HCT116 (cell line): ENCODE measurements at regions not wholly inside any gene's neighbourhood (a gene's known extent, or its start where the extent isn't known, plus 50 kb on each side); places are given as distances from the start of the nearest gene placed in this dataset.

Experiments
- ATAC-seq: fragments of 200-7000 bp; cut with Tn5 transposase; 2 replicates; pipeline ENCODE4 v1.9.1; 2020; ENCODE audit warnings: mild to moderate bottlenecking, moderate library complexity
- BruUV-seq: library from RNA; stranded (reverse); fragments of 400-500 nt; replicated peaks from 2 replicates; lab custom pipeline; 2021; lab: Mats Ljungman, UMichigan
- CTCF ChIA-PET: fragments of 300-600 bp; sonication (Branson Sonifier 250); formaldehyde crosslinking; loops from one replicate; lab custom pipeline; 2021; ENCODE audit warnings: antibody characterized with exemption; lab: Charles Lee
- POLR2A ChIA-PET: fragments of 300-600, 350-600 bp; sonication (Branson Sonifier 250); formaldehyde crosslinking; loops from one replicate; lab custom pipeline; 2021; ENCODE audit warnings: antibody characterized with exemption; lab: Charles Lee
- RAD21 ChIA-PET, 2 experiments: fragments of 300-600 bp; sonication (Branson Sonifier 250); formaldehyde crosslinking; loops; one replicate each; lab custom pipeline; 2023; ENCODE audit warnings: low total read pairs in 2 of 2; ENCODE audit not compliant: uncharacterized antibody in 2 of 2, unreplicated experiment in 2 of 2, low non-redundant PET in 1 of 2; lab: Charles Lee
- DNase-seq: peaks from one replicate; pipeline ENCODE4 v3.0.0-alpha.2; 2010; ENCODE audit warnings: low read depth, low spot score
- H2AFZ ChIP-seq: fragments of 200-600 bp; shearing (Covaris generic), sonication (generic); 2 replicates; pipeline ENCODE4 v1.6.1; 2017; ENCODE audit warnings: low read depth, mixed run types, mixed read lengths, antibody characterized with exemption, low read length; ENCODE audit not compliant: poor library complexity, severe bottlenecking
- H3K27ac ChIP-seq: 2 replicates; pipeline ENCODE4 v1.5.1; 2012; ENCODE audit warnings: low read depth, low read length
- H3K27me3 ChIP-seq: fragments of 200-600 bp; sonication (generic); 2 replicates; pipeline ENCODE4 v1.6.1; 2016; ENCODE audit warnings: mixed run types, low read length, mixed read lengths; ENCODE audit not compliant: insufficient read depth
- H3K36me3 ChIP-seq, 2 experiments: fragments of 200-500 bp in 1 of 2; fragments of 200-600 bp in 1 of 2; sonication (Bioruptor generic) in 1 of 2; sonication (generic) in 1 of 2; 2 replicates each; pipeline versions ENCODE4 v1.5.1 to v1.6.1; 2014 to 2016; ENCODE audit warnings: low read length in 2 of 2, inconsistent platforms in 1 of 2, mixed read lengths in 1 of 2, mixed run types in 1 of 2; ENCODE audit not compliant: insufficient read depth in 2 of 2, control insufficient read depth in 1 of 2
- H3K4me1 ChIP-seq, 2 experiments: fragments of 200-600 bp in 1 of 2; sonication (generic) in 1 of 2; 2 replicates each; pipeline versions ENCODE4 v1.5.1 to v1.6.1; 2012 to 2017; ENCODE audit warnings: low read length in 2 of 2, inconsistent platforms in 1 of 2, mild to moderate bottlenecking in 1 of 2, mixed read lengths in 1 of 2, mixed run types in 1 of 2, moderate library complexity in 1 of 2; ENCODE audit not compliant: insufficient read depth in 2 of 2, control insufficient read depth in 1 of 2
- H3K4me2 ChIP-seq: fragments of 200-600 bp; sonication (generic); 2 replicates; pipeline ENCODE4 v1.6.1; 2017; ENCODE audit warnings: mixed run types, low read length, mixed read lengths
- H3K4me3 ChIP-seq, 2 experiments: fragments of 200-600 bp in 1 of 2; sonication (generic) in 1 of 2; replicated peaks in 1 of 2; 2 replicates each; pipeline ENCODE4 v1.5.1; 2011 to 2016; ENCODE audit warnings: low read length in 2 of 2, control low read depth in 1 of 2, low read depth in 1 of 2, mild to moderate bottlenecking in 1 of 2, mixed read lengths in 1 of 2, mixed run types in 1 of 2
- H3K79me2 ChIP-seq: fragments of 200-600 bp; sonication (generic); 2 replicates; pipeline ENCODE4 v1.6.1; 2017; ENCODE audit warnings: mild to moderate bottlenecking, mixed run types, low read length, moderate library complexity, mixed read lengths; ENCODE audit not compliant: insufficient read depth
- H3K9ac ChIP-seq: fragments of 200-600 bp; sonication (generic); 2 replicates; pipeline ENCODE4 v1.6.1; 2016; ENCODE audit warnings: low read length, mixed read lengths
- H3K9me2 ChIP-seq: fragments of 200-600 bp; sonication (generic), shearing (Covaris generic); 2 replicates; pipeline ENCODE4 v1.6.1; 2017; ENCODE audit warnings: mixed run types, mild to moderate bottlenecking, moderate library complexity; ENCODE audit not compliant: insufficient read depth
- H3K9me3 ChIP-seq, 2 experiments: fragments of 200-500 bp in 1 of 2; fragments of 200-600 bp in 1 of 2; sonication (Bioruptor generic) in 1 of 2; sonication (generic) in 1 of 2; 2 replicates each; pipeline ENCODE4 v1.6.1; 2014 to 2017; ENCODE audit warnings: low read length in 2 of 2, mixed read lengths in 2 of 2, inconsistent platforms in 1 of 2, low read depth in 1 of 2, mild to moderate bottlenecking in 1 of 2, mixed run types in 1 of 2, moderate library complexity in 1 of 2; ENCODE audit not compliant: control insufficient read depth in 1 of 2, insufficient read depth in 1 of 2
- H4K20me1 ChIP-seq: fragments of 200-600 bp; sonication (generic), shearing (Covaris generic); 2 replicates; pipeline ENCODE4 v1.6.1; 2017; ENCODE audit warnings: mixed run types, mild to moderate bottlenecking, moderate library complexity; ENCODE audit not compliant: insufficient read depth
- CBX3 ChIP-seq: IDR thresholded peaks from 2 replicates; pipeline ENCODE4 v1.6.1; 2012; ENCODE audit warnings: low read depth
- CEBPB ChIP-seq: IDR thresholded peaks from 2 replicates; pipeline ENCODE4 v1.6.1; 2012; ENCODE audit warnings: low read depth
- EGR1 ChIP-seq: IDR thresholded peaks from 2 replicates; pipeline ENCODE4 v1.6.1; 2012; ENCODE audit warnings: low read depth
- ELF1 ChIP-seq: IDR thresholded peaks from 2 replicates; pipeline ENCODE4 v1.6.1; 2012; ENCODE audit warnings: low read depth, borderline replicate concordance
- EZH2 ChIP-seq: fragments of 200-600 bp; sonication (generic); IDR thresholded peaks from 2 replicates; pipeline ENCODE4 v1.6.1; 2017; ENCODE audit warnings: antibody characterized with exemption, mixed run types
- EZH2phosphoT487 ChIP-seq: fragments of 200-600 bp; IDR thresholded peaks from 2 replicates; pipeline ENCODE4 v1.6.1; 2018; ENCODE audit warnings: antibody characterized with exemption, borderline replicate concordance
- FOSL1 ChIP-seq: IDR thresholded peaks from 2 replicates; pipeline ENCODE4 v1.6.1; 2012; ENCODE audit warnings: low read depth
- JUND ChIP-seq: IDR thresholded peaks from 2 replicates; pipeline ENCODE4 v1.6.1; 2012
- POLR2A ChIP-seq: IDR thresholded peaks from 2 replicates; pipeline ENCODE4 v1.7.0; 2011; ENCODE audit warnings: borderline replicate concordance; ENCODE audit not compliant: insufficient read depth, insufficient read length; ENCODE audit errors: extremely low read depth
- RAD21 ChIP-seq: IDR thresholded peaks from 2 replicates; pipeline ENCODE4 v1.6.1; 2012; ENCODE audit warnings: low read depth, mild to moderate bottlenecking
- SIN3A ChIP-seq: IDR thresholded peaks from 2 replicates; pipeline ENCODE4 v1.6.1; 2012; ENCODE audit warnings: low read depth
- SP1 ChIP-seq: IDR thresholded peaks from 2 replicates; pipeline ENCODE4 v1.6.1; 2012; ENCODE audit warnings: low read depth
- TCF7L2 ChIP-seq: IDR thresholded peaks from 2 replicates; pipeline ENCODE4 v1.7.0; 2011; ENCODE audit warnings: borderline replicate concordance, inconsistent platforms; ENCODE audit not compliant: insufficient read depth, insufficient read length; ENCODE audit errors: extremely low read depth
- ZFX ChIP-seq: fragments of 450-650 bp; IDR thresholded peaks from 2 replicates; pipeline ENCODE4 v1.6.1; 2017
- intact Hi-C: fragments of 100-400 bp; cut with micrococcal nuclease; formaldehyde crosslinking; loops from 2 replicates; pipeline ENCODE4 v1.10.0; 2022
- TF ChIP-seq, protein P1 (sequence below): IDR thresholded peaks from 2 replicates; pipeline ENCODE4 v1.6.1; 2012

- no peak for TF ChIP-seq EGR1
- no peak for TF ChIP-seq CEBPB
- TF ChIP-seq JUND: no peak
- no peak for TF ChIP-seq FOSL1
- TF ChIP-seq RAD21: no peak
- no peak for TF ChIP-seq SIN3A
- TF ChIP-seq ELF1: no peak
- TF ChIP-seq POLR2A: no peak
- TF ChIP-seq SP1: no peak
- no peak for TF ChIP-seq EZH2
- no peak for TF ChIP-seq EZH2phosphoT487
- TF ChIP-seq ZFX: no peak
- no peak for TF ChIP-seq CBX3
- Histone ChIP-seq H3K79me2 (no peaks in the 10 kb centered on the region), H3K36me3 (no peaks in the 10 kb centered on the region), H4K20me1 (no peaks in the 10 kb centered on the region), H3K4me2 (no peak overlapping the region), H3K4me1 (no peaks in the 10 kb centered on the region), H3K27me3 (no peaks in the 10 kb centered on the region), H3K27ac (no peak overlapping the region), H3K9me2 (no peaks in the 10 kb centered on the region), H3K9ac (no peak overlapping the region), H2AFZ (no peak overlapping the region), H3K9me3 (no peaks in the 10 kb centered on the region), H3K4me3 (no peak overlapping the region)
- BruUV-seq: no TSS peak
- no peak for ATAC-seq
- DNase-seq: no peak
- ChIA-PET RAD21 (no interaction called here), CTCF (no interaction called here), POLR2A (no interaction called here)
- intact Hi-C loops: no loop called here
Observed at GRCh38 chrY:7825874-7826273, 914.3 kb upstream of the AMELY start.

DNA sequence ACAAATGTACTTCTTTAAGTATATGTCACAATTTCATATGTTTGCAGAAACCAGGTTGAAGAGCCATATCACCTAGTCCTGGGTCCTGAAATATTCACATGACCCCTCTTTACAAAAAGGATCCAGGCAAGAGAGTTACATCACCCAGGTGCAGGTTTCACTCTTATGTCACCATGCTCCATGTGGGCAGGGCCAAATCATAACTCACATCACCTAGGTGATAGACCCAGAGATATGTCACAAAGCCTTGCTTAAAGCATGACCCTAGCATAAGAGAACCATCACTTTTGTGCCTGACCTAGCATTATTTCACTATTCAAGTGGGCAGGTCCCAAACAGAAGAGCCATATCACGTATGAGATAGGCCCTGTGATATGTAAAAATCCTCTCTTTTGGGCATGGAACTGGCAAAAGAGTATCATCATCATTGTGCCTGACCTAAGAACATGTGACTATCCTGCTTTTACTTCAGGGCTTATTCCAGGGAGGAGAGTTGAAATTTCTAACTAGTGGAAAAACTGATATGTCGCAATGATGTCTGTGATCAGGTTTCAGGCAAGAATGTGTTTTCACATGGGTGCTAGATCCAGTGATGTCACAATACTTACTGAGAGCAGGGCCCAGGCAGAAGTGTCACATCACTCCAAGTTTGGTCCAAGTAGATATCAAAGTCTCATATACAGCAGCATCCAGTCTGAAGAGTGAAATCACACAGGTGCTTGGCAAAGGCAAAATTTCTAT, 909.9 kb upstream of the AMELY start:
- H3K79me2 ChIP-seq: no peaks in the 10 kb centered on the region
- no peak for DNase-seq
- no peak overlapping the region for H3K9ac ChIP-seq
- TF ChIP-seq CEBPB (no peak), POLR2A (no peak), TCF7L2 (no peak)
- TF ChIP-seq, protein P1, sequence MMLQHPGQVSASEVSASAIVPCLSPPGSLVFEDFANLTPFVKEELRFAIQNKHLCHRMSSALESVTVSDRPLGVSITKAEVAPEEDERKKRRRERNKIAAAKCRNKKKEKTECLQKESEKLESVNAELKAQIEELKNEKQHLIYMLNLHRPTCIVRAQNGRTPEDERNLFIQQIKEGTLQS: no peak
- TF ChIP-seq, all 23 proteins: peak for 0
- BruUV-seq: no TSS peak
- Histone ChIP-seq H3K9me2 (no peaks in the 10 kb centered on the region), H3K4me3 (no peak overlapping the region), H3K27me3 (no peaks in the 10 kb centered on the region), H3K36me3 (no peaks in the 10 kb centered on the region), H3K4me1 (no peaks in the 10 kb centered on the region), H3K9me3 (no peaks in the 10 kb centered on the region), H3K27ac (no peak overlapping the region), H4K20me1 (no peaks in the 10 kb centered on the region), H2AFZ (no peak overlapping the region), H3K4me2 (no peak overlapping the region)
- RAD21 ChIA-PET: no interaction called here
- intact Hi-C loops: no loop called here
- CTCF ChIA-PET: no interaction called here
- POLR2A ChIA-PET: no interaction called here
- ATAC-seq: no peak
